CD4-positive, alpha-beta T cell treated with Interferon alpha-2 for 1 hour (primary cell): ENCODE measurements at regions not wholly inside any gene's neighbourhood (a gene's known extent, or its start where the extent isn't known, plus 50 kb on each side); places are given as distances from the start of the nearest gene placed in this dataset.

ENCODE experiments used
- DNase-seq, 2 donors: peaks; one replicate each; pipeline ENCODE4 v3.0.0-alpha.2; 2020 to 2022

DNA sequence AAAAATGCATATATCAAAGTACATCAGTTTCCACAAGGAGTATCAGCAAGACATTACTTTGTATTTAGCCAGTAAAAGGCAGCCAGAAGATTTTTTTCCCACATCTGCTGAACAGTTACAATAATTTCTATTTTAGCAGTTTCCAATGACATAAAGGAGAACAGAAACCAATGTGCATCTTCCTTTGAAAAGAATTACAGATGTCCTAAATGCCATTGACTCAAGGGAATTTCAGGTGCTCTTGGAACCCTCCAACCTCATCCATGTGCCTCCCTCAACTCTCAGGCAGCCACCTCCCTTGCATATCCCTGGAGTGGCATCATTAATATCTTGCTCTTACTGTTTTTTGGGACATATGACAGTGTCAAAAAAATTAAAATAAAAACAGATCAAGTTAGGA is 62.2 kb upstream of the ST8SIA1 start:
- DNase-seq, result no peak

DNA sequence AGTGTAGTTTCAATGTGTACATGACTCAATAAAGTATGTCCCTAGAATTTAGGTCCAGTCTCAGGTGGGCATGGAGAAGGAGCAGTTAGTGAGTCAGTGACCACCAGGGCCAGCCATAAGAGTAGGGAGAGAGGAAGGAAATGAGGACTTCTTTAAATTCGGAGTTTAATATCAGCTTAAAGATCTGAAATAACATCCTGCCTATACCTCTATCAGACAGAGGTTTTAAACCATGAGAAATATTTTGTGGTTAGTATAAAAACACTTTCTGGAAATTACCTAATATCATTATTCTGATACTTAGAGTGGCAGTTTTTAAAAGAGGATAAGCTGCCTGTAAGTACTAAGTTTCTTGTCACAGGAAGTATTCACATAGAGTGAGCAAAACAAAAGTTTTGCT is 61.7 kb upstream of the ST8SIA1 start:
- peak; percentile 12 to 68 for DNase-seq

DNA sequence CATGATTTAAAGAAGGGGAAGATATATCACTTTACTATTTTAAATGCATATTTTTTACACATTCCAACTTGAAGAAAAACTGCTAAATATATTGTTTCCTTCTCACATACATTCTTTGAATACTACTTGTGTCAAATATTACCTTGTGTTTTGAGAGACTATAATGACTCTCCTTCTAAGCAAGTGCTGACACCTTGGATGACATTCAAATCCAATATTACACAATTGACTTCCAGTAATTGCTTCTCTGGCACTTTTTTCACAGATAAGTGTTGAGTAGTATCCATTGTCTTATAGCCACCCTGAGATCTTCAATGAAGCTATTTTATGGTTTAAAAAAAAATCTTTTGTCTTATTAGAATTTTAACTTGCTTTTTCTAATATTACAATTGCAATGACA is 61.2 kb upstream of the ST8SIA1 start:
- no peak for DNase-seq
